HepG2 (cell line): ENCODE measurements at regions not wholly inside any gene's neighbourhood (a gene's known extent, or its start where the extent isn't known, plus 50 kb on each side); places are given as distances from the start of the nearest gene placed in this dataset.

Experiments used
- ATAC-seq: fragments of 200-7000 bp; cut with Tn5 transposase; 3 replicates; pipeline ENCODE4 v1.9.1; 2020; ENCODE audit warnings: mild to moderate bottlenecking, moderate library complexity
- BruUV-seq: library from RNA; stranded (reverse); fragments of 400-500 nt; replicated peaks from 2 replicates; lab custom pipeline; 2021; lab: Mats Ljungman, UMichigan
- CTCF ChIA-PET: fragments of 300-600 bp; formaldehyde crosslinking; extraction: SDS; loops from one replicate; lab custom pipeline; 2021; ENCODE audit warnings: low total read pairs, inconsistent platforms, low intra/inter-chr PET ratio; lab: Yijun Ruan, JAX
- POLR2A ChIA-PET: fragments of 350-600 bp; sonication (Branson Sonifier 250); formaldehyde crosslinking; loops from one replicate; lab custom pipeline; 2020; ENCODE audit warnings: antibody characterized with exemption, inconsistent platforms; lab: Yijun Ruan, JAX
- DNase-seq: peaks from one replicate; pipeline ENCODE4 v3.0.0-alpha.2; 2015; ENCODE audit warnings: low spot score
- FAIRE-seq: peaks from 3 replicates; lab custom pipeline; 2011; peaks lifted over from hg19 to GRCh38; lab: Jason Lieb, UNC
- H2AFZ ChIP-seq: one replicate; pipeline ENCODE4 v1.6.1; 2011; ENCODE audit warnings: low read length, inconsistent platforms
- H3K27ac ChIP-seq: fragments of 300-600 bp; 3 replicates; pipeline ENCODE4 v1.8.0; 2011; ENCODE audit warnings: mixed run types, mild to moderate bottlenecking, mixed read lengths, low read length, inconsistent platforms; ENCODE audit not compliant: insufficient read depth; ENCODE audit errors: extremely low read length
- H3K27me3 ChIP-seq, 2 experiments: fragments of 200-600 bp in 1 of 2; 2 replicates in 1 of 2; 3 replicates in 1 of 2; pipeline versions ENCODE4 v1.6.0 to v1.8.0; 2011; ENCODE audit warnings: low read length in 2 of 2, mild to moderate bottlenecking in 2 of 2, moderate library complexity in 2 of 2, inconsistent platforms in 1 of 2; ENCODE audit not compliant: insufficient read depth in 2 of 2, control insufficient read depth in 1 of 2
- H3K36me3 ChIP-seq, 2 experiments: fragments of 200-600 bp in 1 of 2; replicated peaks in 1 of 2; 2 replicates in 1 of 2; 3 replicates in 1 of 2; pipeline versions ENCODE4 v1.5.1 to v1.8.0; 2011; ENCODE audit warnings: low read length in 2 of 2, inconsistent platforms in 1 of 2; ENCODE audit not compliant: insufficient read depth in 2 of 2, control insufficient read depth in 1 of 2
- H3K4me1 ChIP-seq: 2 replicates; pipeline ENCODE4 v1.5.1; 2012; ENCODE audit warnings: low read length, inconsistent platforms; ENCODE audit not compliant: insufficient read depth
- H3K4me2 ChIP-seq: 2 replicates; pipeline ENCODE4 v1.6.0; 2011; ENCODE audit warnings: low read depth, low read length, inconsistent platforms
- H3K4me3 ChIP-seq, 3 experiments: fragments of 200-600 bp in 1 of 3; sonication (generic), shearing (Covaris generic) in 1 of 3; replicated peaks in 1 of 3; 2 replicates each; pipeline ENCODE4 v1.5.1; 2011 to 2016; ENCODE audit warnings: low read length in 3 of 3, inconsistent platforms in 2 of 3, low read depth in 2 of 3, mild to moderate bottlenecking in 2 of 3, control low read depth in 1 of 3, mixed read lengths in 1 of 3; ENCODE audit not compliant: insufficient read depth in 1 of 3
- H3K79me2 ChIP-seq: one replicate; pipeline ENCODE4 v1.6.1; 2011; ENCODE audit warnings: low read length, inconsistent platforms; ENCODE audit not compliant: insufficient read depth
- H3K9ac ChIP-seq: 2 replicates; pipeline ENCODE4 v1.6.0; 2011; ENCODE audit warnings: mild to moderate bottlenecking, low read depth, low read length, inconsistent platforms; ENCODE audit not compliant: insufficient read depth
- H3K9me3 ChIP-seq: 2 replicates; pipeline ENCODE4 v1.5.1; 2012; ENCODE audit warnings: mild to moderate bottlenecking, low read length
- H4K20me1 ChIP-seq: 2 replicates; pipeline ENCODE4 v1.6.0; 2011; ENCODE audit warnings: inconsistent platforms, mild to moderate bottlenecking, low read length, moderate library complexity; ENCODE audit not compliant: insufficient read depth
- ARNTL ChIP-seq: sonication (generic); formaldehyde crosslinking; IDR thresholded peaks from 2 replicates; pipeline ENCODE4 v1.4.0; 2020; ENCODE audit warnings: mild to moderate bottlenecking, missing genetic modification reagents
- ATRX ChIP-seq: sonication (generic); formaldehyde crosslinking; IDR thresholded peaks from 2 replicates; pipeline ENCODE4 v1.4.0; 2020; ENCODE audit warnings: missing genetic modification reagents, borderline replicate concordance
- HNF4G ChIP-seq, 2 experiments: sonication (generic) in 1 of 2; formaldehyde crosslinking in 1 of 2; IDR thresholded peaks; 2 replicates each; pipeline versions ENCODE4 v1.4.0 to v1.6.1; 2011 to 2020; ENCODE audit warnings: borderline replicate concordance in 2 of 2, low read depth in 2 of 2, mild to moderate bottlenecking in 2 of 2, low read length in 1 of 2, missing genetic modification reagents in 1 of 2, moderate library complexity in 1 of 2
- XRCC5 ChIP-seq: fragments of 200-400 bp; formaldehyde crosslinking; optimal IDR thresholded peaks from 2 replicates; pipeline ENCODE3; 2017; ENCODE audit warnings: mild to moderate bottlenecking, low read length
- YEATS2 ChIP-seq: sonication (generic); formaldehyde crosslinking; IDR thresholded peaks from 2 replicates; pipeline ENCODE4 v1.4.0; 2020; ENCODE audit warnings: missing genetic modification reagents, borderline replicate concordance
- ZNF335 ChIP-seq: sonication (generic); formaldehyde crosslinking; IDR thresholded peaks from 2 replicates; pipeline ENCODE4 v1.4.0; 2020; ENCODE audit warnings: missing genetic modification reagents
- ZNF589 ChIP-seq: sonication (generic); formaldehyde crosslinking; conservative IDR thresholded peaks from 2 replicates; pipeline ENCODE4 v1.8.0; 2022; ENCODE audit warnings: mild to moderate bottlenecking, moderate library complexity, missing genetic modification reagents
- ZNF607 ChIP-seq: sonication (generic); formaldehyde crosslinking; IDR thresholded peaks from 2 replicates; pipeline ENCODE4 v1.5.1; 2020; ENCODE audit warnings: missing genetic modification reagents, mild to moderate bottlenecking, borderline replicate concordance
- ZNF703 ChIP-seq: sonication (generic); formaldehyde crosslinking; IDR thresholded peaks from 2 replicates; pipeline ENCODE4 v1.5.1; 2020; ENCODE audit warnings: missing genetic modification reagents, mild to moderate bottlenecking, moderate library complexity, borderline replicate concordance
- ZNF75D ChIP-seq: sonication (generic); formaldehyde crosslinking; IDR thresholded peaks from 2 replicates; pipeline ENCODE4 v1.8.1; 2023; ENCODE audit warnings: missing genetic modification reagents, mild to moderate bottlenecking, borderline replicate concordance
- WGBS: methylation state at CpG from one replicate; pipeline ENCODE4 v1.1.6; 2017; ENCODE audit warnings: low lambda C conversion rate; 5-methylcytosine and 5-hydroxymethylcytosine counted together
- in situ Hi-C: cut with HindIII; loops from 2 replicates; pipeline ENCODE4 v1.10.0; 2017; ENCODE audit warnings: low pct_unique_long_range_greater_than_20kb; ENCODE audit not compliant: extremely low pct_ligation_motif_present
- intact Hi-C: fragments of 100-400 bp; cut with micrococcal nuclease; formaldehyde crosslinking; loops from one replicate; pipeline ENCODE4 v1.10.0; 2022; ENCODE audit not compliant: unreplicated experiment
- TF ChIP-seq, protein P1 (sequence below): sonication (generic); formaldehyde crosslinking; IDR thresholded peaks from 2 replicates; pipeline ENCODE4 v1.4.0; 2020; ENCODE audit warnings: missing genetic modification reagents, borderline replicate concordance
- TF ChIP-seq, protein P2 (sequence below): sonication (generic); formaldehyde crosslinking; IDR thresholded peaks from 2 replicates; pipeline ENCODE4 v1.8.0; 2022; ENCODE audit warnings: mild to moderate bottlenecking, missing genetic modification reagents

DNA sequence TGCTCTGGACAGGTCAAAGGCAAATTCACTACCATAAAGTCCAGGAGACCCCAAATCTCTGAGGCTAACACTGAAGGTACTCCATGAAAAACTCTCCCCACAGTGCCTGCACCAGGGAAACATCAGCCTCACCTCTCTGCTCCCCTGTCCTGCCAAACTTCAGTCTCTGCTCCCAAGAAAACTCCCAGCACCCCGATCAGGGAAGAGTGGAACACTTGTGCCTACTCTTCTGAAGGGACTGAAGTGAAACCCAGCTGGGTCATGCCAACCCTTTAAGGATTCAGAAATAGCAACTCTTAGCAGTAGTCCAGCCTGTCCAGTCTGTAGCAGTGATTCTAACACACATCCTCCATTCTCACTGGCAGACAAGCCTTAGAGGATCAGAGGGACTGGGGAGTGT lies 124.2 kb downstream of the FAM174B start (continued):
- no peak for TF ChIP-seq ZNF335
- TF ChIP-seq, protein P1, sequence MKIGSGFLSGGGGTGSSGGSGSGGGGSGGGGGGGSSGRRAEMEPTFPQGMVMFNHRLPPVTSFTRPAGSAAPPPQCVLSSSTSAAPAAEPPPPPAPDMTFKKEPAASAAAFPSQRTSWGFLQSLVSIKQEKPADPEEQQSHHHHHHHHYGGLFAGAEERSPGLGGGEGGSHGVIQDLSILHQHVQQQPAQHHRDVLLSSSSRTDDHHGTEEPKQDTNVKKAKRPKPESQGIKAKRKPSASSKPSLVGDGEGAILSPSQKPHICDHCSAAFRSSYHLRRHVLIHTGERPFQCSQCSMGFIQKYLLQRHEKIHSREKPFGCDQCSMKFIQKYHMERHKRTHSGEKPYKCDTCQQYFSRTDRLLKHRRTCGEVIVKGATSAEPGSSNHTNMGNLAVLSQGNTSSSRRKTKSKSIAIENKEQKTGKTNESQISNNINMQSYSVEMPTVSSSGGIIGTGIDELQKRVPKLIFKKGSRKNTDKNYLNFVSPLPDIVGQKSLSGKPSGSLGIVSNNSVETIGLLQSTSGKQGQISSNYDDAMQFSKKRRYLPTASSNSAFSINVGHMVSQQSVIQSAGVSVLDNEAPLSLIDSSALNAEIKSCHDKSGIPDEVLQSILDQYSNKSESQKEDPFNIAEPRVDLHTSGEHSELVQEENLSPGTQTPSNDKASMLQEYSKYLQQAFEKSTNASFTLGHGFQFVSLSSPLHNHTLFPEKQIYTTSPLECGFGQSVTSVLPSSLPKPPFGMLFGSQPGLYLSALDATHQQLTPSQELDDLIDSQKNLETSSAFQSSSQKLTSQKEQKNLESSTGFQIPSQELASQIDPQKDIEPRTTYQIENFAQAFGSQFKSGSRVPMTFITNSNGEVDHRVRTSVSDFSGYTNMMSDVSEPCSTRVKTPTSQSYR (CRISPR knock-in tag), result no peak
- TF ChIP-seq, protein P2, sequence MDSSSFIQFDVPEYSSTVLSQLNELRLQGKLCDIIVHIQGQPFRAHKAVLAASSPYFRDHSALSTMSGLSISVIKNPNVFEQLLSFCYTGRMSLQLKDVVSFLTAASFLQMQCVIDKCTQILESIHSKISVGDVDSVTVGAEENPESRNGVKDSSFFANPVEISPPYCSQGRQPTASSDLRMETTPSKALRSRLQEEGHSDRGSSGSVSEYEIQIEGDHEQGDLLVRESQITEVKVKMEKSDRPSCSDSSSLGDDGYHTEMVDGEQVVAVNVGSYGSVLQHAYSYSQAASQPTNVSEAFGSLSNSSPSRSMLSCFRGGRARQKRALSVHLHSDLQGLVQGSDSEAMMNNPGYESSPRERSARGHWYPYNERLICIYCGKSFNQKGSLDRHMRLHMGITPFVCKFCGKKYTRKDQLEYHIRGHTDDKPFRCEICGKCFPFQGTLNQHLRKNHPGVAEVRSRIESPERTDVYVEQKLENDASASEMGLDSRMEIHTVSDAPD (CRISPR knock-in tag), result no peak
- no peak for TF ChIP-seq XRCC5
- TF ChIP-seq ARNTL (CRISPR knock-in tag), result no peak

DNA sequence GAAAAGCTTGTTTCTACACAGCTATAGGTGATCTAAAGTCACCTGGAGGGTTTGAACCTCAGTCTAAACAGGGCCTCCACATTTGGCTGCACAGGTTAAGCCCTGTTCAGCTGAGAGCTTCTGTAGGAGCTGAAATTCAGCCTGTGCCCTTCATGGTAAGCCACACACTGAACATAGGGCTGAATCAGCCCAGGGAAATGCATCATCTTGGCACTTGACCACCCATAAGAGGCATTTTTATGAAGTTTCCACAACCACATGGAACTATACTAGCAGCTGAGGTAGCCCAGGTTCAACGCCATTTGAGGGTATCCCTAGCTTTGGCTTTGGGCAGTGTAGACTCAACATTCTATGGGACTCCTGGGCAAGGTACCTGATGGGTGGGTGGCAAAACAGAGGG lies 126.8 kb downstream of the FAM174B start:
- in situ Hi-C loops, result loop anchor here (10.0 kb wide), 1 partner anchor 186 kb away; no protein-coding TSS in a partner anchor
- no peak for TF ChIP-seq ZNF703 (CRISPR knock-in tag)
- TF ChIP-seq ZNF607 (CRISPR knock-in tag), result no peak
- TF ChIP-seq ZNF589 (CRISPR knock-in tag), result no peak
- TF ChIP-seq ATRX, result no peak
- TF ChIP-seq ZNF75D (CRISPR knock-in tag), result no peak
- no peak for TF ChIP-seq YEATS2 (CRISPR knock-in tag)
- no peak for TF ChIP-seq HNF4G (IDR thresholded peaks at IDR 0.05; ENCODE audit: borderline replicate concordance, low read depth, low read length)
- TF ChIP-seq HNF4G (CRISPR knock-in tag; IDR thresholded peaks at IDR 0.05; ENCODE audit: borderline replicate concordance, low read depth), result no peak
- Histone ChIP-seq H3K27ac (no peak overlapping the region), H3K9me3 (no peaks in the 10 kb centered on the region), H2AFZ (no peak overlapping the region), H3K4me2 (no peak overlapping the region), H3K4me1 (no peaks in the 10 kb centered on the region), H3K79me2 (no peaks in the 10 kb centered on the region), H3K4me3 (no peak overlapping the region), H4K20me1 (no peaks in the 10 kb centered on the region), H3K9ac (no peak overlapping the region), H3K36me3 (no peaks in the 10 kb centered on the region), H3K27me3 (no peaks in the 10 kb centered on the region)
- no TSS peak for BruUV-seq
- DNase-seq, result no peak
- ChIA-PET POLR2A (no interaction called here), CTCF (no interaction called here)
- no peak for FAIRE-seq
- ATAC-seq, result no peak
- WGBS, result 20% methylated on average over 1 of the region's 1 CpG
- intact Hi-C loops, result no loop called here
